ENCODE measurements at regions not wholly inside any gene's neighbourhood (a gene's known extent, or its start where the extent isn't known, plus 50 kb on each side); places are given as distances from the start of the nearest gene placed in this dataset.

- TF ChIP-seq REST (IDR thresholded peaks at IDR 0.05; ENCODE audit: insufficient read depth in 1 of 2, low read depth in 2 of 2, low read length in 2 of 2) (no peak), TAF1 (IDR thresholded peaks at IDR 0.05; ENCODE audit: borderline replicate concordance, insufficient read depth, low read length) (no peak), SIN3A (IDR thresholded peaks at IDR 0.05; ENCODE audit: borderline replicate concordance, insufficient read depth, low read length) (no peak), POLR2AphosphoS5 (IDR thresholded peaks at IDR 0.05; ENCODE audit: low read depth, low read length) (no peak), FOXP2 (optimal IDR thresholded peaks at IDR 0.05; ENCODE audit: borderline replicate concordance, extremely low read depth, extremely low read length, insufficient read depth) (no peak)
These were observed 63.5 kb upstream of the CNTNAP5 start for GRCh38 chr2:123961576-123961975.
